ENCODE measurements at regions not wholly inside any gene's neighbourhood (a gene's known extent, or its start where the extent isn't known, plus 50 kb on each side); places are given as distances from the start of the nearest gene placed in this dataset.

DNA sequence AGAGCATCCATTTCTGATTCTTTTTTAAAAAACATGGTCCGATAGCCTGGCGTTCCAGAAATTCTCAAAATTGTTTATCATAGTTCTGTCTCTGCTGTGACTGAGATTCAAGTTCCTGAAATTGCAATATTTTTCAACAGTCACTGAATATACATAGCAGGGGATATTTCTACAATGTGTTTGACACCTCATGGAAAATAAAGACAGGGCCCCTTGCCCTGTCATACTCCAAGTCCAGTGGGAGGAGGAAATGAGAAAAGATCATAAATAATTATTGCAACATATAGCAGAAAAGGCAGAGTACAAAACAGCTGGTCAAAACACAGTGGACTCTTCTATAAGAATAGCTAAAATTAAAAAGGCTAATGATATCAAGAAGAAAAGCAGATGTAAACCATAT is 234.8 kb upstream of the SPTLC3 start:
- TF ChIP-seq POLR2A (IDR thresholded peaks at IDR 0.05) = no peak
- TF ChIP-seq, protein P1, sequence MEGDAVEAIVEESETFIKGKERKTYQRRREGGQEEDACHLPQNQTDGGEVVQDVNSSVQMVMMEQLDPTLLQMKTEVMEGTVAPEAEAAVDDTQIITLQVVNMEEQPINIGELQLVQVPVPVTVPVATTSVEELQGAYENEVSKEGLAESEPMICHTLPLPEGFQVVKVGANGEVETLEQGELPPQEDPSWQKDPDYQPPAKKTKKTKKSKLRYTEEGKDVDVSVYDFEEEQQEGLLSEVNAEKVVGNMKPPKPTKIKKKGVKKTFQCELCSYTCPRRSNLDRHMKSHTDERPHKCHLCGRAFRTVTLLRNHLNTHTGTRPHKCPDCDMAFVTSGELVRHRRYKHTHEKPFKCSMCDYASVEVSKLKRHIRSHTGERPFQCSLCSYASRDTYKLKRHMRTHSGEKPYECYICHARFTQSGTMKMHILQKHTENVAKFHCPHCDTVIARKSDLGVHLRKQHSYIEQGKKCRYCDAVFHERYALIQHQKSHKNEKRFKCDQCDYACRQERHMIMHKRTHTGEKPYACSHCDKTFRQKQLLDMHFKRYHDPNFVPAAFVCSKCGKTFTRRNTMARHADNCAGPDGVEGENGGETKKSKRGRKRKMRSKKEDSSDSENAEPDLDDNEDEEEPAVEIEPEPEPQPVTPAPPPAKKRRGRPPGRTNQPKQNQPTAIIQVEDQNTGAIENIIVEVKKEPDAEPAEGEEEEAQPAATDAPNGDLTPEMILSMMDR (IDR thresholded peaks at IDR 0.05) = no peak
